GM23338 (cell line): ENCODE measurements at regions not wholly inside any gene's neighbourhood (a gene's known extent, or its start where the extent isn't known, plus 50 kb on each side); places are given as distances from the start of the nearest gene placed in this dataset.

Experiments
- ATAC-seq: fragments of 200-7000 bp; cut with Tn5 transposase; 3 replicates; pipeline ENCODE4 v1.9.1; 2020
- DNase-seq: peaks from one replicate; pipeline ENCODE4 v3.0.0-alpha.2; 2015; ENCODE audit warnings: low spot score
- H2AFZ ChIP-seq: fragments of 200-600 bp; sonication (generic); 2 replicates; pipeline ENCODE4 v1.8.0; 2016; ENCODE audit warnings: antibody characterized with exemption, mild to moderate bottlenecking, moderate library complexity
- H3F3A ChIP-seq: fragments of 200-600 bp; sonication (generic); replicated peaks from 2 replicates; pipeline ENCODE4 v1.8.0; 2017; ENCODE audit warnings: antibody characterized with exemption, mixed run types, low read depth
- H3K27ac ChIP-seq: fragments of 200-600 bp; sonication (generic); 2 replicates; pipeline ENCODE4 v1.6.1; 2016; ENCODE audit warnings: low read depth
- H3K27me3 ChIP-seq: fragments of 200-600 bp; sonication (generic); 2 replicates; pipeline ENCODE4 v1.8.0; 2016; ENCODE audit warnings: mild to moderate bottlenecking, mixed run types, moderate library complexity; ENCODE audit not compliant: insufficient read depth
- H3K36me3 ChIP-seq: fragments of 200-600 bp; sonication (generic); 2 replicates; pipeline ENCODE4 v1.8.0; 2016; ENCODE audit warnings: mild to moderate bottlenecking; ENCODE audit not compliant: insufficient read depth
- H3K4me1 ChIP-seq: fragments of 200-600 bp; sonication (generic); 2 replicates; pipeline ENCODE4 v1.8.0; 2016; ENCODE audit warnings: mild to moderate bottlenecking, moderate library complexity; ENCODE audit not compliant: insufficient read depth
- H3K4me2 ChIP-seq: fragments of 200-600 bp; sonication (generic); 2 replicates; pipeline ENCODE4 v1.7.1; 2017; ENCODE audit warnings: mixed run types
- H3K4me3 ChIP-seq: fragments of 200-600 bp; sonication (generic); 2 replicates; pipeline ENCODE4 v1.6.1; 2016; ENCODE audit warnings: mixed run types
- H3K79me2 ChIP-seq: fragments of 200-600 bp; sonication (generic); replicated peaks from 2 replicates; pipeline ENCODE4 v1.8.0; 2017; ENCODE audit warnings: mild to moderate bottlenecking; ENCODE audit not compliant: insufficient read depth
- H3K9me2 ChIP-seq: fragments of 200-600 bp; sonication (generic); 2 replicates; pipeline ENCODE4 v1.8.0; 2017; ENCODE audit not compliant: insufficient read depth
- H4K20me1 ChIP-seq: fragments of 200-600 bp; sonication (generic); replicated peaks from 2 replicates; pipeline ENCODE4 v1.8.0; 2017; ENCODE audit warnings: mild to moderate bottlenecking; ENCODE audit not compliant: insufficient read depth
- H3K27ac Mint-ChIP-seq: 2 replicates; pipeline ENCODE4 v1.8.0; 2020; ENCODE audit warnings: inconsistent platforms, mild to moderate bottlenecking, moderate library complexity, mixed read lengths
- H3K27me3 Mint-ChIP-seq: 3 replicates; pipeline ENCODE4 v1.8.0; 2022; ENCODE audit warnings: low read depth, mild to moderate bottlenecking, moderate library complexity, mixed read lengths, inconsistent platforms; ENCODE audit not compliant: insufficient read depth, poor library complexity
- H3K36me3 Mint-ChIP-seq: 3 replicates; pipeline ENCODE4 v1.8.0; 2021; ENCODE audit warnings: low read depth, mild to moderate bottlenecking, inconsistent platforms, moderate library complexity, mixed read lengths
- H3K4me1 Mint-ChIP-seq: 3 replicates; pipeline ENCODE4 v1.8.0; 2020; ENCODE audit warnings: mild to moderate bottlenecking, inconsistent platforms, mixed read lengths
- H3K4me3 Mint-ChIP-seq: 3 replicates; pipeline ENCODE4 v1.8.0; 2021; ENCODE audit warnings: moderate library complexity, mild to moderate bottlenecking, inconsistent platforms, mixed read lengths
- H3K9me3 Mint-ChIP-seq: 3 replicates; pipeline ENCODE4 v1.8.0; 2020; ENCODE audit warnings: moderate library complexity, mild to moderate bottlenecking, inconsistent platforms, mixed read lengths
- CREB1 ChIP-seq: fragments of 250-450 bp; sonication (Bioruptor Pico); IDR thresholded peaks from 2 replicates; pipeline ENCODE4 v1.5.0; 2020; ENCODE audit warnings: low read depth, mild to moderate bottlenecking, moderate library complexity
- CTCF ChIP-seq, 2 experiments: fragments of 200-600 bp in 1 of 2; sonication (generic) in 1 of 2; conservative IDR thresholded peaks; 2 replicates each; pipeline versions ENCODE4 v1.5.1 to v1.6.1; 2016 to 2017; ENCODE audit warnings: antibody characterized with exemption in 2 of 2, low read depth in 2 of 2, mild to moderate bottlenecking in 2 of 2, moderate library complexity in 1 of 2
- ETS1 ChIP-seq: IDR thresholded peaks from 2 replicates; pipeline ENCODE4 v1.6.1; 2016; ENCODE audit warnings: antibody characterized with exemption
- EZH2 ChIP-seq: fragments of 200-600 bp; sonication (generic); IDR thresholded peaks from one replicate; pipeline ENCODE4 v1.8.0; 2017; ENCODE audit warnings: antibody characterized with exemption, mild to moderate bottlenecking, low read depth; ENCODE audit not compliant: unreplicated experiment
- EZH2phosphoT487 ChIP-seq: fragments of 200-600 bp; sonication (generic); IDR thresholded peaks from one replicate; pipeline ENCODE4 v1.8.1; 2018; ENCODE audit warnings: antibody characterized with exemption; ENCODE audit not compliant: unreplicated experiment
- JUNB ChIP-seq: IDR thresholded peaks from one replicate; pipeline ENCODE4 v1.6.1; 2016; ENCODE audit warnings: antibody characterized with exemption; ENCODE audit not compliant: unreplicated experiment
- NANOG ChIP-seq: IDR thresholded peaks from 2 replicates; pipeline ENCODE4 v1.6.1; 2016; ENCODE audit warnings: antibody characterized with exemption, borderline replicate concordance
- POLR2AphosphoS5 ChIP-seq: IDR thresholded peaks from 2 replicates; pipeline ENCODE4 v1.6.1; 2016; ENCODE audit warnings: antibody characterized with exemption, low read depth
- STAT1 ChIP-seq: IDR thresholded peaks from one replicate; pipeline ENCODE4 v1.6.1; 2016; ENCODE audit warnings: antibody characterized with exemption; ENCODE audit not compliant: unreplicated experiment
- ZNF114 ChIP-seq: fragments of 250-450 bp; sonication (Bioruptor Pico); IDR thresholded peaks from 2 replicates; pipeline ENCODE4 v1.5.0; 2020; ENCODE audit warnings: mild to moderate bottlenecking, moderate library complexity
- ZNF331 ChIP-seq: fragments of 250-450 bp; sonication (Bioruptor Pico); IDR thresholded peaks from 2 replicates; pipeline ENCODE4 v1.5.0; 2020; ENCODE audit warnings: low read depth, mild to moderate bottlenecking, moderate library complexity
- TF ChIP-seq, protein P1 (sequence below): fragments of 250-450 bp; sonication (Bioruptor Pico); IDR thresholded peaks from 2 replicates; pipeline ENCODE4 v1.5.0; 2020; ENCODE audit warnings: mild to moderate bottlenecking, moderate library complexity
- TF ChIP-seq, protein P2 (sequence below): IDR thresholded peaks from one replicate; pipeline ENCODE4 v1.6.1; 2018; ENCODE audit warnings: antibody characterized with exemption; ENCODE audit not compliant: unreplicated experiment

DNA sequence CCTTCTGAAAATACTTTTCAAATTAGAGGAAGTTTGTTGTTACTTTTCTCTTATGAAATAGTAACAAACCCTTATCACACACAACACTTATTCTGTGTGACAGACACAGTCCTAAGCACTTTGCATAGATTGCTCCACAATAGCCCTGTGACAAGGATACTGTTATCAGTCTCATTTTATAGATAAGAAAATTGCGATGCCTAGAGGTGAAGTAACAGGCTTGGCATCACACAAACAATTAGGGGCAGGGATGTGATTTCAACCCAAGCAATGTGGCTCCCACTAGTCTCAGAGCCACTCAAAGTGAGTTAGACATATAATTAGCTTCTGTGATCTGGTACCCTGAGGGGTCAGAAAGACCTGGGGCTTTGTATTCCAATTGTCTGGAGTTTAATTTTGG, 339.9 kb downstream of the FBXO8 start:
- Mint-ChIP-seq H3K4me3 (no peak overlapping the region), H3K27ac (no peak overlapping the region), H3K36me3 (no peaks in the 10 kb centered on the region), H3K4me1 (no peaks in the 10 kb centered on the region), H3K27me3 (no peaks in the 10 kb centered on the region), H3K9me3 (no peaks in the 10 kb centered on the region)
- no peak overlapping the region for H3K4me2 ChIP-seq
- H4K20me1 ChIP-seq = no peaks in the 10 kb centered on the region
- TF ChIP-seq, protein P1, sequence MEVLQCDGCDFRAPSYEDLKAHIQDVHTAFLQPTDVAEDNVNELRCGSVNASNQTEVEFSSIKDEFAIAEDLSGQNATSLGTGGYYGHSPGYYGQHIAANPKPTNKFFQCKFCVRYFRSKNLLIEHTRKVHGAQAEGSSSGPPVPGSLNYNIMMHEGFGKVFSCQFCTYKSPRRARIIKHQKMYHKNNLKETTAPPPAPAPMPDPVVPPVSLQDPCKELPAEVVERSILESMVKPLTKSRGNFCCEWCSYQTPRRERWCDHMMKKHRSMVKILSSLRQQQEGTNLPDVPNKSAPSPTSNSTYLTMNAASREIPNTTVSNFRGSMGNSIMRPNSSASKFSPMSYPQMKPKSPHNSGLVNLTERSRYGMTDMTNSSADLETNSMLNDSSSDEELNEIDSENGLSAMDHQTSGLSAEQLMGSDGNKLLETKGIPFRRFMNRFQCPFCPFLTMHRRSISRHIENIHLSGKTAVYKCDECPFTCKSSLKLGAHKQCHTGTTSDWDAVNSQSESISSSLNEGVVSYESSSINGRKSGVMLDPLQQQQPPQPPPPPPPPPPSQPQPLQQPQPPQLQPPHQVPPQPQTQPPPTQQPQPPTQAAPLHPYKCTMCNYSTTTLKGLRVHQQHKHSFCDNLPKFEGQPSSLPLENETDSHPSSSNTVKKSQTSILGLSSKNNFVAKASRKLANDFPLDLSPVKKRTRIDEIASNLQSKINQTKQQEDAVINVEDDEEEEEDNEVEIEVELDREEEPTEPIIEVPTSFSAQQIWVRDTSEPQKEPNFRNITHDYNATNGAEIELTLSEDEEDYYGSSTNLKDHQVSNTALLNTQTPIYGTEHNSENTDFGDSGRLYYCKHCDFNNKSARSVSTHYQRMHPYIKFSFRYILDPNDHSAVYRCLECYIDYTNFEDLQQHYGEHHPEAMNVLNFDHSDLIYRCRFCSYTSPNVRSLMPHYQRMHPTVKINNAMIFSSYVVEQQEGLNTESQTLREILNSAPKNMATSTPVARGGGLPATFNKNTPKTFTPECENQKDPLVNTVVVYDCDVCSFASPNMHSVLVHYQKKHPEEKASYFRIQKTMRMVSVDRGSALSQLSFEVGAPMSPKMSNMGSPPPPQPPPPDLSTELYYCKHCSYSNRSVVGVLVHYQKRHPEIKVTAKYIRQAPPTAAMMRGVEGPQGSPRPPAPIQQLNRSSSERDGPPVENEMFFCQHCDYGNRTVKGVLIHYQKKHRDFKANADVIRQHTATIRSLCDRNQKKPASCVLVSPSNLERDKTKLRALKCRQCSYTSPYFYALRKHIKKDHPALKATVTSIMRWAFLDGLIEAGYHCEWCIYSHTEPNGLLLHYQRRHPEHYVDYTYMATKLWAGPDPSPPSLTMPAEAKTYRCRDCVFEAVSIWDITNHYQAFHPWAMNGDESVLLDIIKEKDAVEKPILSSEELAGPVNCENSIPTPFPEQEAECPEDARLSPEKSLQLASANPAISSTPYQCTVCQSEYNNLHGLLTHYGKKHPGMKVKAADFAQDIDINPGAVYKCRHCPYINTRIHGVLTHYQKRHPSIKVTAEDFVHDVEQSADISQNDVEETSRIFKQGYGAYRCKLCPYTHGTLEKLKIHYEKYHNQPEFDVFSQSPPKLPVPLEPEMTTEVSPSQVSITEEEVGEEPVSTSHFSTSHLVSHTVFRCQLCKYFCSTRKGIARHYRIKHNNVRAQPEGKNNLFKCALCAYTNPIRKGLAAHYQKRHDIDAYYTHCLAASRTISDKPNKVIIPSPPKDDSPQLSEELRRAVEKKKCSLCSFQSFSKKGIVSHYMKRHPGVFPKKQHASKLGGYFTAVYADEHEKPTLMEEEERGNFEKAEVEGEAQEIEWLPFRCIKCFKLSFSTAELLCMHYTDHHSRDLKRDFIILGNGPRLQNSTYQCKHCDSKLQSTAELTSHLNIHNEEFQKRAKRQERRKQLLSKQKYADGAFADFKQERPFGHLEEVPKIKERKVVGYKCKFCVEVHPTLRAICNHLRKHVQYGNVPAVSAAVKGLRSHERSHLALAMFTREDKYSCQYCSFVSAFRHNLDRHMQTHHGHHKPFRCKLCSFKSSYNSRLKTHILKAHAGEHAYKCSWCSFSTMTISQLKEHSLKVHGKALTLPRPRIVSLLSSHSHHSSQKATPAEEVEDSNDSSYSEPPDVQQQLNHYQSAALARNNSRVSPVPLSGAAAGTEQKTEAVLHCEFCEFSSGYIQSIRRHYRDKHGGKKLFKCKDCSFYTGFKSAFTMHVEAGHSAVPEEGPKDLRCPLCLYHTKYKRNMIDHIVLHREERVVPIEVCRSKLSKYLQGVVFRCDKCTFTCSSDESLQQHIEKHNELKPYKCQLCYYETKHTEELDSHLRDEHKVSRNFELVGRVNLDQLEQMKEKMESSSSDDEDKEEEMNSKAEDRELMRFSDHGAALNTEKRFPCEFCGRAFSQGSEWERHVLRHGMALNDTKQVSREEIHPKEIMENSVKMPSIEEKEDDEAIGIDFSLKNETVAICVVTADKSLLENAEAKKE = no peak
- TF ChIP-seq NANOG (no peak), ZNF114 (CRISPR knock-in tag) (no peak), EZH2phosphoT487 (no peak), STAT1 (no peak), POLR2AphosphoS5 (no peak), EZH2 (no peak), ZNF331 (CRISPR knock-in tag) (no peak), JUNB (no peak), CREB1 (CRISPR knock-in tag) (no peak), CTCF (conservative IDR thresholded peaks at IDR 0.05; ENCODE audit: low read depth in 2 of 2) (no peak), ETS1 (no peak)
- TF ChIP-seq, protein P2, sequence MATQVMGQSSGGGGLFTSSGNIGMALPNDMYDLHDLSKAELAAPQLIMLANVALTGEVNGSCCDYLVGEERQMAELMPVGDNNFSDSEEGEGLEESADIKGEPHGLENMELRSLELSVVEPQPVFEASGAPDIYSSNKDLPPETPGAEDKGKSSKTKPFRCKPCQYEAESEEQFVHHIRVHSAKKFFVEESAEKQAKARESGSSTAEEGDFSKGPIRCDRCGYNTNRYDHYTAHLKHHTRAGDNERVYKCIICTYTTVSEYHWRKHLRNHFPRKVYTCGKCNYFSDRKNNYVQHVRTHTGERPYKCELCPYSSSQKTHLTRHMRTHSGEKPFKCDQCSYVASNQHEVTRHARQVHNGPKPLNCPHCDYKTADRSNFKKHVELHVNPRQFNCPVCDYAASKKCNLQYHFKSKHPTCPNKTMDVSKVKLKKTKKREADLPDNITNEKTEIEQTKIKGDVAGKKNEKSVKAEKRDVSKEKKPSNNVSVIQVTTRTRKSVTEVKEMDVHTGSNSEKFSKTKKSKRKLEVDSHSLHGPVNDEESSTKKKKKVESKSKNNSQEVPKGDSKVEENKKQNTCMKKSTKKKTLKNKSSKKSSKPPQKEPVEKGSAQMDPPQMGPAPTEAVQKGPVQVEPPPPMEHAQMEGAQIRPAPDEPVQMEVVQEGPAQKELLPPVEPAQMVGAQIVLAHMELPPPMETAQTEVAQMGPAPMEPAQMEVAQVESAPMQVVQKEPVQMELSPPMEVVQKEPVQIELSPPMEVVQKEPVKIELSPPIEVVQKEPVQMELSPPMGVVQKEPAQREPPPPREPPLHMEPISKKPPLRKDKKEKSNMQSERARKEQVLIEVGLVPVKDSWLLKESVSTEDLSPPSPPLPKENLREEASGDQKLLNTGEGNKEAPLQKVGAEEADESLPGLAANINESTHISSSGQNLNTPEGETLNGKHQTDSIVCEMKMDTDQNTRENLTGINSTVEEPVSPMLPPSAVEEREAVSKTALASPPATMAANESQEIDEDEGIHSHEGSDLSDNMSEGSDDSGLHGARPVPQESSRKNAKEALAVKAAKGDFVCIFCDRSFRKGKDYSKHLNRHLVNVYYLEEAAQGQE = no peak
- H3K27ac ChIP-seq = no peak overlapping the region
- no peaks in the 10 kb centered on the region for H3K27me3 ChIP-seq
- H3K9me2 ChIP-seq = no peaks in the 10 kb centered on the region
- no peak overlapping the region for H2AFZ ChIP-seq
- H3K4me3 ChIP-seq = no peak overlapping the region
- no peaks in the 10 kb centered on the region for H3K36me3 ChIP-seq
- no peaks in the 10 kb centered on the region for H3K79me2 ChIP-seq
- no peaks in the 10 kb centered on the region for H3K4me1 ChIP-seq
- DNase-seq = no peak
- ATAC-seq = no peak
- no peaks in the 10 kb centered on the region for H3F3A ChIP-seq
